Peyer's patch (tissue), 4 donors: ENCODE measurements at regions not wholly inside any gene's neighbourhood (a gene's known extent, or its start where the extent isn't known, plus 50 kb on each side); places are given as distances from the start of the nearest gene placed in this dataset.

Source experiments
- POLR2A ChIP-seq, 2 donors: fragments of 450-650 bp; IDR thresholded peaks; one replicate each; pipeline ENCODE4 v1.5.1; 2017; ENCODE audit warnings: antibody characterized with exemption in 2 of 2, mild to moderate bottlenecking in 2 of 2, moderate library complexity in 2 of 2
- TF ChIP-seq, protein P1 (sequence below), 6 experiments: fragments of 450-650 bp in 4 of 6; fragments of 200-600 bp in 2 of 6; sonication (generic) in 1 of 6; IDR thresholded peaks; one replicate each; pipeline ENCODE4 v1.5.1; 2017 to 2019; ENCODE audit warnings: antibody characterized with exemption in 6 of 6, mild to moderate bottlenecking in 3 of 6, moderate library complexity in 1 of 6

DNA sequence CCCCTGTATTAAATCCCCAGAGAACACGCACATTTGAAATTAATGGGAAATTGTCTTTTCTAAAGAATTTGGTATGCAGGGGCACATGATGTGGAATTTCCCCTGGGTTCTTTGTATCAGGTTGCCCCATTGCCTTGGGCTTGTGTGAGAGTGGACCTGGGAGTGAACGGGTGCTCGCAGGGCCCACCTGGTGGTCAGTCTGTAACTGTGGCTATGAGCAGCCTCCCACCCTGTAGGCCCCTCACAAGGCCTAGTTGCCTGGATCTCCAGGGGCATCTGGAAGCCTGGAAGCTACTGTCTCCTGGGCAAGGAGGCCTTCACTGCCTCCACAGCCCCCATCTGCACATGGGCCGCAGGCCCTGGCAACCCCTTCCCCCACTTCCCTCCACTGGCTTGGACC lies 96.7 kb downstream of the SLC25A47 start:
- TF ChIP-seq, protein P1, sequence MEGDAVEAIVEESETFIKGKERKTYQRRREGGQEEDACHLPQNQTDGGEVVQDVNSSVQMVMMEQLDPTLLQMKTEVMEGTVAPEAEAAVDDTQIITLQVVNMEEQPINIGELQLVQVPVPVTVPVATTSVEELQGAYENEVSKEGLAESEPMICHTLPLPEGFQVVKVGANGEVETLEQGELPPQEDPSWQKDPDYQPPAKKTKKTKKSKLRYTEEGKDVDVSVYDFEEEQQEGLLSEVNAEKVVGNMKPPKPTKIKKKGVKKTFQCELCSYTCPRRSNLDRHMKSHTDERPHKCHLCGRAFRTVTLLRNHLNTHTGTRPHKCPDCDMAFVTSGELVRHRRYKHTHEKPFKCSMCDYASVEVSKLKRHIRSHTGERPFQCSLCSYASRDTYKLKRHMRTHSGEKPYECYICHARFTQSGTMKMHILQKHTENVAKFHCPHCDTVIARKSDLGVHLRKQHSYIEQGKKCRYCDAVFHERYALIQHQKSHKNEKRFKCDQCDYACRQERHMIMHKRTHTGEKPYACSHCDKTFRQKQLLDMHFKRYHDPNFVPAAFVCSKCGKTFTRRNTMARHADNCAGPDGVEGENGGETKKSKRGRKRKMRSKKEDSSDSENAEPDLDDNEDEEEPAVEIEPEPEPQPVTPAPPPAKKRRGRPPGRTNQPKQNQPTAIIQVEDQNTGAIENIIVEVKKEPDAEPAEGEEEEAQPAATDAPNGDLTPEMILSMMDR (IDR thresholded peaks at IDR 0.05), result no peak
- TF ChIP-seq POLR2A (IDR thresholded peaks at IDR 0.05), result no peak
